ENCODE measurements at regions not wholly inside any gene's neighbourhood (a gene's known extent, or its start where the extent isn't known, plus 50 kb on each side); places are given as distances from the start of the nearest gene placed in this dataset.

GRCh38 chr22:22092101-22092500 is 109.5 kb upstream of the TOP3B start:
- H3K36me3 ChIP-seq = no peaks in the 10 kb centered on the region
- no peak for DNase-seq
- no peaks in the 10 kb centered on the region for H3K4me1 ChIP-seq
- no peaks in the 10 kb centered on the region for H3K9me3 ChIP-seq
- H3K27ac ChIP-seq = no peak overlapping the region
- TF ChIP-seq EP300 (IDR thresholded peaks at IDR 0.05; ENCODE audit: low read depth) = no peak
- TF ChIP-seq CTCF (IDR thresholded peaks at IDR 0.05) = no peak
- TF ChIP-seq POLR2A (IDR thresholded peaks at IDR 0.05) = no peak
- TF ChIP-seq POLR2AphosphoS5 (IDR thresholded peaks at IDR 0.05) = no peak
- WGBS, 2 donors (ENCODE audit: low coverage in 1 of 2) = 80 to 92% methylated on average over 3 of the region's 3 CpGs
- intact Hi-C loops (cut with DNase I; ENCODE audit: low total_unique reads) (no loop called here), in situ Hi-C loops (cut with MboI; ENCODE audit: low pct_ligation_motif_present in 1 of 4, low pct_unique_long_range_greater_than_20kb in 1 of 4, low sequenced_read_pairs in 3 of 4) (no loop called here)
- H3K4me3 ChIP-seq = no peak overlapping the region
- peaks cover 30% of the 10 kb centered on the region for H3K27me3 ChIP-seq

GRCh38 chr22:22091400-22091878 is 108.9 kb upstream of the TOP3B start:
- Histone ChIP-seq H3K9me3 (no peaks in the 10 kb centered on the region), H3K27ac (no peak overlapping the region), H3K27me3 (peaks cover 30% of the 10 kb centered on the region), H3K36me3 (no peaks in the 10 kb centered on the region), H3K4me1 (no peaks in the 10 kb centered on the region), H3K4me3 (no peak overlapping the region)
- no peak for DNase-seq
- WGBS, 2 donors (ENCODE audit: low coverage in 1 of 2) = 88 to 89% methylated on average over 4 to 6 of the region's 6 CpGs
- intact Hi-C loops (cut with DNase I; ENCODE audit: low total_unique reads) (no loop called here), in situ Hi-C loops (cut with MboI; ENCODE audit: low pct_ligation_motif_present in 1 of 4, low pct_unique_long_range_greater_than_20kb in 1 of 4, low sequenced_read_pairs in 3 of 4) (no loop called here)
- TF ChIP-seq POLR2A (IDR thresholded peaks at IDR 0.05) (no peak), CTCF (IDR thresholded peaks at IDR 0.05) (no peak), EP300 (IDR thresholded peaks at IDR 0.05; ENCODE audit: low read depth) (no peak), POLR2AphosphoS5 (IDR thresholded peaks at IDR 0.05) (no peak)

GRCh38 chr22:22090650-22091399 is 108.2 kb upstream of the TOP3B start:
- intact Hi-C loops (cut with DNase I; ENCODE audit: low total_unique reads) = no loop called here

More at GRCh38 chr22:22090650-22091399, 108.2 kb upstream of the TOP3B start:
- H3K27me3 ChIP-seq = peaks cover 25% of the 10 kb centered on the region
- H3K27ac ChIP-seq = no peak overlapping the region
- no peak overlapping the region for H3K4me3 ChIP-seq
- no peaks in the 10 kb centered on the region for H3K36me3 ChIP-seq
- no peaks in the 10 kb centered on the region for H3K4me1 ChIP-seq
- DNase-seq = no peak
- TF ChIP-seq CTCF (IDR thresholded peaks at IDR 0.05) = no peak
- TF ChIP-seq EP300 (IDR thresholded peaks at IDR 0.05; ENCODE audit: low read depth) = no peak
- no peak for TF ChIP-seq POLR2A (IDR thresholded peaks at IDR 0.05)
- TF ChIP-seq POLR2AphosphoS5 (IDR thresholded peaks at IDR 0.05) = no peak
- in situ Hi-C loops (cut with MboI; ENCODE audit: low pct_ligation_motif_present in 1 of 4, low pct_unique_long_range_greater_than_20kb in 1 of 4, low sequenced_read_pairs in 3 of 4) = no loop called here
- no peaks in the 10 kb centered on the region for H3K9me3 ChIP-seq
- 66 to 67% methylated on average over 6 to 10 of the region's 10 CpGs for WGBS, 2 donors (ENCODE audit: low coverage in 1 of 2)
